HFFc6 (cell line): ENCODE measurements at regions not wholly inside any gene's neighbourhood (a gene's known extent, or its start where the extent isn't known, plus 50 kb on each side); places are given as distances from the start of the nearest gene placed in this dataset.

Experiments
- DNase-seq: peaks from one replicate; pipeline ENCODE4 v3.0.0-alpha.2; 2018
- H3K27ac Mint-ChIP-seq: 2 replicates; pipeline ENCODE4 v1.8.0; 2020; ENCODE audit warnings: mild to moderate bottlenecking, mixed read lengths
- H3K27me3 Mint-ChIP-seq: 2 replicates; pipeline ENCODE4 v1.8.0; 2021; ENCODE audit warnings: mild to moderate bottlenecking, moderate library complexity, mixed read lengths; ENCODE audit not compliant: insufficient read depth
- H3K36me3 Mint-ChIP-seq: 2 replicates; pipeline ENCODE4 v1.8.0; 2021; ENCODE audit warnings: low read depth, mixed read lengths
- H3K4me1 Mint-ChIP-seq: 2 replicates; pipeline ENCODE4 v1.8.0; 2020; ENCODE audit warnings: low read depth, mixed read lengths
- H3K4me3 Mint-ChIP-seq: 2 replicates; pipeline ENCODE4 v1.8.0; 2020; ENCODE audit warnings: mild to moderate bottlenecking, moderate library complexity, mixed read lengths
- H3K9me3 Mint-ChIP-seq: 2 replicates; pipeline ENCODE4 v1.8.0; 2020; ENCODE audit warnings: mild to moderate bottlenecking, mixed read lengths
- TF ChIP-seq, protein P1 (sequence below): fragments of 200-600 bp; sonication (generic); IDR thresholded peaks from 2 replicates; pipeline ENCODE4 v1.5.0; 2021; ENCODE audit warnings: antibody characterized with exemption, mild to moderate bottlenecking

DNA sequence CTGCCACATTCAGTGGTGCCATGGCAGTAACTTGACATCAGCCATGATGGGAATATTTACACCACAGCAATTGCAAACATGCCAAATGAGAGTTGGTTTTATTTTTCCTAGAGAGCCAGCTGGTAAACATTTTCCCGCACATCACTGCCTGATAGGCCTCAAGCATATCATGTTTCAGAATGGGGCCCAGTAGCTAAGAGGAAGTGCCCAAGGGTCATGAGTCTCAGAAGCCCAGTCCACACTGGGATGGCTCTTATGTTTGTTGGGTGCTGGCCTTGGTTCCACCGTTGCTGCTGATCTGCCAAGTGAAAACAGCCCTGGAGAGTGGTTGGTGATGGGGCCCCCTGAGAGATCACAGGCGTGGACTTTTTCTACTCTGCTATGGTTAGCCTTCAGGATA lies 64.3 kb upstream of the NAV2 start:
- Mint-ChIP-seq H3K27ac (no peak overlapping the region), H3K36me3 (peaks cover 5% of the 10 kb centered on the region), H3K4me1 (peaks cover 16% of the 10 kb centered on the region), H3K4me3 (no peak overlapping the region), H3K9me3 (no peaks in the 10 kb centered on the region), H3K27me3 (peaks cover 26% of the 10 kb centered on the region)
- TF ChIP-seq, protein P1, sequence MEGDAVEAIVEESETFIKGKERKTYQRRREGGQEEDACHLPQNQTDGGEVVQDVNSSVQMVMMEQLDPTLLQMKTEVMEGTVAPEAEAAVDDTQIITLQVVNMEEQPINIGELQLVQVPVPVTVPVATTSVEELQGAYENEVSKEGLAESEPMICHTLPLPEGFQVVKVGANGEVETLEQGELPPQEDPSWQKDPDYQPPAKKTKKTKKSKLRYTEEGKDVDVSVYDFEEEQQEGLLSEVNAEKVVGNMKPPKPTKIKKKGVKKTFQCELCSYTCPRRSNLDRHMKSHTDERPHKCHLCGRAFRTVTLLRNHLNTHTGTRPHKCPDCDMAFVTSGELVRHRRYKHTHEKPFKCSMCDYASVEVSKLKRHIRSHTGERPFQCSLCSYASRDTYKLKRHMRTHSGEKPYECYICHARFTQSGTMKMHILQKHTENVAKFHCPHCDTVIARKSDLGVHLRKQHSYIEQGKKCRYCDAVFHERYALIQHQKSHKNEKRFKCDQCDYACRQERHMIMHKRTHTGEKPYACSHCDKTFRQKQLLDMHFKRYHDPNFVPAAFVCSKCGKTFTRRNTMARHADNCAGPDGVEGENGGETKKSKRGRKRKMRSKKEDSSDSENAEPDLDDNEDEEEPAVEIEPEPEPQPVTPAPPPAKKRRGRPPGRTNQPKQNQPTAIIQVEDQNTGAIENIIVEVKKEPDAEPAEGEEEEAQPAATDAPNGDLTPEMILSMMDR, result no peak
- DNase-seq, result no peak

DNA sequence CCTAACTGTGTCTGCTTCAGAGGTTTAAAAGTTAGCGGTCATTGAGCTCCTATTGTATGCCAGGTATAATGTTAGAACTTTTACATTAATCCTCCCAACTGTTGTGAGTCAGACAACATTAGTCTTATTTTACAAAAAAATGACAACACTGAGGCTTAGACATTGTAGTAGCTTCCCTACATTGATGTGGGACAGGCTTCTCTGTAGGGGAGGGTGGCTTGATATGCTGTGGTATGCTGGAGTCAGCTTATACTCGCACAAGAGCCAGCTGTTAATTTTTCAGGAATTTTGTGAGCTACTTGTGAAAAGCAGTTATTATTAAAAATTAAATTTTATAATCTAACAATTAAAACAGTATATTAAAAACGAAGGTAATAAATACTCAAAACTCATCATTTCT lies 64.8 kb upstream of the NAV2 start:
- no peak overlapping the region for H3K27ac Mint-ChIP-seq
- H3K4me1 Mint-ChIP-seq, result peaks cover 16% of the 10 kb centered on the region
- H3K4me3 Mint-ChIP-seq, result no peak overlapping the region
- TF ChIP-seq, protein P1, result no peak
- peaks cover 5% of the 10 kb centered on the region for H3K36me3 Mint-ChIP-seq
- DNase-seq, result no peak
- H3K27me3 Mint-ChIP-seq, result peaks cover 27% of the 10 kb centered on the region
- no peaks in the 10 kb centered on the region for H3K9me3 Mint-ChIP-seq

DNA sequence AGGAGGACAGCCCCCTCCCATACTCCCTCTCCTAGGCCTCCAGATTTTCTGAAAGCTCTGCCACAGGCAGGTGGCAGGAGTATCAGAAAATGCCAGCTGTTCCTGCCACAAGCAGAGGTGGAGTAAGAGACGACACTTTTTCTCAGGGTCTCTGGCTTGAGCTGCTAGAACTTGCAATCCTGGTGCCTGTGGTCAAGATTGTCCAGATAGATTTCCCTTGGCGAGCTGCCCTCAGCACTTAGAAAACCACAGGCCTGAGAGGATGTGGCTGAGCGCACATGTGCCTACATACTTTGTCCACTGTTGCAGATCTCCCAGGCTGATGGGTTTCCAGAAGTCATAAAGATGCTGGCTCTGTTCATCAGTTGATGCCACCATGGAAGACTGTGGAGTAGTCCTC lies 65.7 kb upstream of the NAV2 start:
- peaks cover 5% of the 10 kb centered on the region for H3K36me3 Mint-ChIP-seq
- H3K27ac Mint-ChIP-seq, result no peak overlapping the region
- TF ChIP-seq, protein P1, result peak; percentile 46
- H3K27me3 Mint-ChIP-seq, result peaks cover 32% of the 10 kb centered on the region
- H3K9me3 Mint-ChIP-seq, result no peaks in the 10 kb centered on the region
- peak; percentile 95 for DNase-seq
- H3K4me1 Mint-ChIP-seq, result peaks cover 16% of the 10 kb centered on the region
- H3K4me3 Mint-ChIP-seq, result no peak overlapping the region

DNA sequence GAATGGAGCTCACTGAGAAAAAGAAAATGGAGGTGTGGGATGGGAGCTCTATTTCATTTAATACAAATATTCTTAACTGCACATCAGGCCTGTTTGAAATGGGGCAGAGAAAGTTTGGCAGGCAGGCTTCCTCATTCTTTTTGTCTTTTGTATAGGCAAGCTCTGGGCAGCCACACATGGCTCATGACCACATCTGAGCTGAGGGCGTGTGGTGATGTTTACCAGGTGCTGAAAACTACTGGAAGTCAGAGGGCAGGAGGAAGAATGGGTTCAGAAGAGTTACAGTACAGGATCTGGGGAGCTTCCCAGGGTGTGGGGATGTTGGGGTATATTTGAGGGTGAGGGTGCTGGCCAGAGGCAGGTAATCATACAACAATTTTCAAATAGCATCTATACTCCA lies 66.3 kb upstream of the NAV2 start:
- H3K9me3 Mint-ChIP-seq, result no peaks in the 10 kb centered on the region
- H3K27me3 Mint-ChIP-seq, result peaks cover 34% of the 10 kb centered on the region
- DNase-seq, result no peak
- H3K4me3 Mint-ChIP-seq, result no peak overlapping the region
- no peak overlapping the region for H3K27ac Mint-ChIP-seq
- TF ChIP-seq, protein P1, result no peak
- H3K36me3 Mint-ChIP-seq, result peaks cover 5% of the 10 kb centered on the region
- peaks cover 16% of the 10 kb centered on the region for H3K4me1 Mint-ChIP-seq

DNA sequence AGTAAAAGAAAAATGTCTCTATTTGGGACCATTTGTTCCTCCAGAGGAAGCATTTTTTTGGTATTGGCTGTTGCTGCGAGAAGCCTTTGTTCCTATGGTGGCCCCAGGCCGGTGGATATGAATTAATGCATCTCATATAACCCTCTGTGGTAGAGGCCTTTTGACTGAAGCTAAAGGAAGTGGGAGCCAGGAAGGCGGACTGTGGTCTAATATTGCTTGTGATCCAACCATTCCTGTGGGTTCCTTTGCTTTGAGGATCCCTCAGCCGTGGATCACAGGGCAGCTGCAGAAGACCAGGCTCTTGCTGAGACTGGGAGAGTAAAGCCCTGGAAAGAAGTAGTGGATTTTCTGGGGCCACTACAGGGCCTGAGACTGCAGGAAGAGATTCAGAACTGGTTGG lies 68.3 kb upstream of the NAV2 start:
- Mint-ChIP-seq H3K27ac (no peak overlapping the region), H3K36me3 (peaks cover 5% of the 10 kb centered on the region), H3K4me1 (peaks cover 16% of the 10 kb centered on the region), H3K4me3 (no peak overlapping the region), H3K27me3 (peaks cover 33% of the 10 kb centered on the region), H3K9me3 (no peaks in the 10 kb centered on the region)
- no peak for DNase-seq
- TF ChIP-seq, protein P1, result no peak
